ENCODE measurements at regions not wholly inside any gene's neighbourhood (a gene's known extent, or its start where the extent isn't known, plus 50 kb on each side); places are given as distances from the start of the nearest gene placed in this dataset.

DNA sequence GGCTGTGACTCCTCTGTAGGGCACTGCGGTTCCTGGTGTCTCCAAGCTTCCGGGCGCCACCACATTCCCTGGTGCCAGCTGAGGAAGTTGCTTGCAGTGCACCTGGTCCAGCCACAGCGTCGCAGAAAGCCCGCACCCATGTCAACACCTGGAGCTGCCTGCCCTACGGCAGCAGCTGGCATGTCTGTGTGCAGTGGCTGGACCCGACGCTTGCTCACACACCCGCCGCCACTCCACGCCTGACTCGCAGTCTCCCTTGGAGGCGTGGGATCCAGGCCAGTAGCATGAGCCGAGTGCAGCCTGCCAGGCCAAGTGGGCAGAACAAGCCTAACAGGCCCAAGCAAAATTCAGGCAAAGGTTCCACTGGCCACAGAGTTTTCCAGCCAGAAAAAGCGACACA lies 118.1 kb upstream of the PHF14 start:
- Mint-ChIP-seq H3K27ac (ENCODE audit: unreplicated experiment) (no peak overlapping the region), H3K27me3 (ENCODE audit: unreplicated experiment) (peaks cover 5% of the 10 kb centered on the region), H3K4me1 (ENCODE audit: unreplicated experiment) (no peaks in the 10 kb centered on the region), H3K4me3 (ENCODE audit: unreplicated experiment) (no peak overlapping the region), H3K36me3 (ENCODE audit: unreplicated experiment) (no peaks in the 10 kb centered on the region), H3K9me3 (ENCODE audit: unreplicated experiment) (no peaks in the 10 kb centered on the region)
- TF ChIP-seq, protein P1, sequence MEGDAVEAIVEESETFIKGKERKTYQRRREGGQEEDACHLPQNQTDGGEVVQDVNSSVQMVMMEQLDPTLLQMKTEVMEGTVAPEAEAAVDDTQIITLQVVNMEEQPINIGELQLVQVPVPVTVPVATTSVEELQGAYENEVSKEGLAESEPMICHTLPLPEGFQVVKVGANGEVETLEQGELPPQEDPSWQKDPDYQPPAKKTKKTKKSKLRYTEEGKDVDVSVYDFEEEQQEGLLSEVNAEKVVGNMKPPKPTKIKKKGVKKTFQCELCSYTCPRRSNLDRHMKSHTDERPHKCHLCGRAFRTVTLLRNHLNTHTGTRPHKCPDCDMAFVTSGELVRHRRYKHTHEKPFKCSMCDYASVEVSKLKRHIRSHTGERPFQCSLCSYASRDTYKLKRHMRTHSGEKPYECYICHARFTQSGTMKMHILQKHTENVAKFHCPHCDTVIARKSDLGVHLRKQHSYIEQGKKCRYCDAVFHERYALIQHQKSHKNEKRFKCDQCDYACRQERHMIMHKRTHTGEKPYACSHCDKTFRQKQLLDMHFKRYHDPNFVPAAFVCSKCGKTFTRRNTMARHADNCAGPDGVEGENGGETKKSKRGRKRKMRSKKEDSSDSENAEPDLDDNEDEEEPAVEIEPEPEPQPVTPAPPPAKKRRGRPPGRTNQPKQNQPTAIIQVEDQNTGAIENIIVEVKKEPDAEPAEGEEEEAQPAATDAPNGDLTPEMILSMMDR (IDR thresholded peaks at IDR 0.05): no peak
- no peak for DNase-seq (ENCODE audit: extremely low spot score, unreplicated experiment)

- Mint-ChIP-seq H3K9me3 (ENCODE audit: unreplicated experiment) (no peaks in the 10 kb centered on the region), H3K4me1 (ENCODE audit: unreplicated experiment) (no peaks in the 10 kb centered on the region), H3K4me3 (ENCODE audit: unreplicated experiment) (no peak overlapping the region), H3K36me3 (ENCODE audit: unreplicated experiment) (no peaks in the 10 kb centered on the region), H3K27me3 (ENCODE audit: unreplicated experiment) (peaks cover 18% of the 10 kb centered on the region), H3K27ac (ENCODE audit: unreplicated experiment) (no peak overlapping the region)
- TF ChIP-seq, protein P1 (IDR thresholded peaks at IDR 0.05): no peak
- no peak for DNase-seq (ENCODE audit: extremely low spot score, unreplicated experiment)
These were observed 113.2 kb upstream of the PHF14 start for GRCh38 chr7:10860516-10860915.

- no peaks in the 10 kb centered on the region for H3K4me1 Mint-ChIP-seq (ENCODE audit: unreplicated experiment)
- H3K27ac Mint-ChIP-seq (ENCODE audit: unreplicated experiment): no peak overlapping the region
- DNase-seq (ENCODE audit: extremely low spot score, unreplicated experiment): no peak
- H3K9me3 Mint-ChIP-seq (ENCODE audit: unreplicated experiment): no peaks in the 10 kb centered on the region
- no peaks in the 10 kb centered on the region for H3K36me3 Mint-ChIP-seq (ENCODE audit: unreplicated experiment)
- TF ChIP-seq, protein P1 (IDR thresholded peaks at IDR 0.05): no peak
- H3K4me3 Mint-ChIP-seq (ENCODE audit: unreplicated experiment): no peak overlapping the region
- peaks cover 21% of the 10 kb centered on the region for H3K27me3 Mint-ChIP-seq (ENCODE audit: unreplicated experiment)
These were observed 110.2 kb upstream of the PHF14 start for GRCh38 chr7:10863476-10863875.

- Mint-ChIP-seq H3K36me3 (ENCODE audit: unreplicated experiment) (no peaks in the 10 kb centered on the region), H3K9me3 (ENCODE audit: unreplicated experiment) (peaks cover 15% of the 10 kb centered on the region), H3K27me3 (ENCODE audit: unreplicated experiment) (peaks cover 14% of the 10 kb centered on the region), H3K27ac (ENCODE audit: unreplicated experiment) (no peak overlapping the region), H3K4me3 (ENCODE audit: unreplicated experiment) (no peak overlapping the region), H3K4me1 (ENCODE audit: unreplicated experiment) (no peaks in the 10 kb centered on the region)
- TF ChIP-seq, protein P1 (IDR thresholded peaks at IDR 0.05): no peak
- no peak for DNase-seq (ENCODE audit: extremely low spot score, unreplicated experiment)
These were observed 99.0 kb upstream of the PHF14 start for GRCh38 chr7:10874666-10875065.

- peaks cover 15% of the 10 kb centered on the region for H3K9me3 Mint-ChIP-seq (ENCODE audit: unreplicated experiment)
- H3K4me1 Mint-ChIP-seq (ENCODE audit: unreplicated experiment): no peaks in the 10 kb centered on the region
- H3K27ac Mint-ChIP-seq (ENCODE audit: unreplicated experiment): no peak overlapping the region
- peaks cover 14% of the 10 kb centered on the region for H3K27me3 Mint-ChIP-seq (ENCODE audit: unreplicated experiment)
- TF ChIP-seq, protein P1 (IDR thresholded peaks at IDR 0.05): no peak
- H3K36me3 Mint-ChIP-seq (ENCODE audit: unreplicated experiment): no peaks in the 10 kb centered on the region
- no peak overlapping the region for H3K4me3 Mint-ChIP-seq (ENCODE audit: unreplicated experiment)
- no peak for DNase-seq (ENCODE audit: extremely low spot score, unreplicated experiment)
These were observed 98.6 kb upstream of the PHF14 start for GRCh38 chr7:10875080-10875479.
